Chondrocyte (in vitro differentiated cells): ENCODE measurements at regions not wholly inside any gene's neighbourhood (a gene's known extent, or its start where the extent isn't known, plus 50 kb on each side); places are given as distances from the start of the nearest gene placed in this dataset.

ENCODE experiments used
- DNase-seq: peaks from one replicate; pipeline ENCODE4 v3.0.0; 2021; ENCODE audit warnings: mixed read lengths, low spot score
- H3K27ac Mint-ChIP-seq: one replicate; pipeline ENCODE4 v1.8.0; 2021; ENCODE audit warnings: mild to moderate bottlenecking, moderate library complexity, mixed read lengths; ENCODE audit not compliant: unreplicated experiment
- H3K27me3 Mint-ChIP-seq: 2 replicates; pipeline ENCODE4 v1.8.0; 2021; ENCODE audit warnings: low read depth, mixed read lengths
- H3K36me3 Mint-ChIP-seq: 2 replicates; pipeline ENCODE4 v1.8.0; 2021; ENCODE audit warnings: low read depth, mixed read lengths
- H3K4me1 Mint-ChIP-seq: 2 replicates; pipeline ENCODE4 v1.8.0; 2021; ENCODE audit warnings: low read depth, mild to moderate bottlenecking, mixed read lengths
- H3K4me3 Mint-ChIP-seq: one replicate; pipeline ENCODE4 v1.8.0; 2021; ENCODE audit warnings: mild to moderate bottlenecking, moderate library complexity, mixed read lengths; ENCODE audit not compliant: unreplicated experiment
- H3K9me3 Mint-ChIP-seq: 2 replicates; pipeline ENCODE4 v1.8.0; 2021; ENCODE audit warnings: low read depth, mixed read lengths
- TF ChIP-seq, protein P1 (sequence below): fragments of 200-600 bp; sonication (generic); IDR thresholded peaks from 2 replicates; pipeline ENCODE4 v1.5.0; 2021; ENCODE audit warnings: antibody characterized with exemption, mild to moderate bottlenecking, moderate library complexity

DNA sequence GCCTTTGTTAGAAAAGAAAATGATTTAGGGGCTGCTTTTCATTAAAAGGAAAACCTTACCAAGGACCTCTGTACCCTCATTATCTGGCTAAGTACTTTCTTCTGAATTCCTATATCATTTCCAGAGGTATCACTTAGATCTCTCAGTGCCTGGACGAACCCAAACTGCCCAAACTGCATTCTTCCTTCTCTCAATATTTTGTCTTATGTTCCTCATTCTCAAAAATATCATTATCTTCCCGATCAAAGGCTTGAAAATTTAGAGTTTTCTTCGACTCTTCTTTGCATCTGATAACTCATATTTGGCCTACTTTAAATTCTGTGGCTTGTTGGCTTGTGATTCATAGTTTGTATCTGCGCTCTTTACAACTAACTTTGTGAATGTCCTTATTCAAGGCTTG lies 136.7 kb upstream of the TAF11L2 start:
- no peak overlapping the region for H3K27ac Mint-ChIP-seq

DNA sequence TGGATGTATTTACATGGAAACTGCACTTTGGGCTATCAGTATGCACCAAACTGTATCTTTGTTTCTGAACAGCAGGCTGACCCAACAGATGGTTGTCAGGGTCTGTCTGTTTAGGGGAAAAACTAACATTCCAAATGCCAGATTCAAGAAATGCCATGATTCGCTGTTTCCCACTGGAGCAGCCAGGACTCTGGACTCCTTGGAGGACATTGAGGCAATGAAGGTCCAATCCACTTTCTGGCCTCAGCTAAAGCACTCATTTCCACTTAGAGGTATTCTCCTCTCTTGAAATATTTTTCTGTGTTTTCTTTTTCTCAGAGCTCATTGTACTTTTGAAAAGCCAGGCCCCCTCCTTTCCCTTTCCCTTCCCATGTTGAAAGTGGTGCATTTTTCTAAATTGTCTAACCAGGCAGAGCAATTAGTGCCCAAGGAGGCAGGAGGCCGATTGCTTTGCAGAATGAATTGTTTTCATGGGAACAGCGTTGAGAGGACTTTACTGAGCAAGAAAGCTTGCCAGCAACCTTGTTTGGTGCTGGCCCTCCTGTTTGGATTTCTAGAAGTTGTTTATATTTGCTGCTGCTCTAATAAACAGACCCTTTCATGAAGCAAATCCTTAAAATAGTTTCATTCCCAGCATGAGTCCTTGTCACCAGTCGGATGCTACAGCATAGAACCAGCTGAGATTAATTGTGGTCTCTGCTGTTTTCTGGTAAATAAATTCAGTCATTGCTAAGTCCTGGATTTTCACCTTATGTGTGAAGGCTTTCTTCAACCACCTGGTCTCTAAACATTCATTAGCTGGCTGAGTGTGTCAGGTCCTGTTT lies 132.8 kb upstream of the TAF11L2 start:
- Mint-ChIP-seq H3K4me1 (peaks cover 8% of the 10 kb centered on the region), H3K9me3 (no peaks in the 10 kb centered on the region), H3K27me3 (no peaks in the 10 kb centered on the region), H3K27ac (no peak overlapping the region), H3K4me3 (no peak overlapping the region), H3K36me3 (peaks cover 3% of the 10 kb centered on the region)
- TF ChIP-seq, protein P1, sequence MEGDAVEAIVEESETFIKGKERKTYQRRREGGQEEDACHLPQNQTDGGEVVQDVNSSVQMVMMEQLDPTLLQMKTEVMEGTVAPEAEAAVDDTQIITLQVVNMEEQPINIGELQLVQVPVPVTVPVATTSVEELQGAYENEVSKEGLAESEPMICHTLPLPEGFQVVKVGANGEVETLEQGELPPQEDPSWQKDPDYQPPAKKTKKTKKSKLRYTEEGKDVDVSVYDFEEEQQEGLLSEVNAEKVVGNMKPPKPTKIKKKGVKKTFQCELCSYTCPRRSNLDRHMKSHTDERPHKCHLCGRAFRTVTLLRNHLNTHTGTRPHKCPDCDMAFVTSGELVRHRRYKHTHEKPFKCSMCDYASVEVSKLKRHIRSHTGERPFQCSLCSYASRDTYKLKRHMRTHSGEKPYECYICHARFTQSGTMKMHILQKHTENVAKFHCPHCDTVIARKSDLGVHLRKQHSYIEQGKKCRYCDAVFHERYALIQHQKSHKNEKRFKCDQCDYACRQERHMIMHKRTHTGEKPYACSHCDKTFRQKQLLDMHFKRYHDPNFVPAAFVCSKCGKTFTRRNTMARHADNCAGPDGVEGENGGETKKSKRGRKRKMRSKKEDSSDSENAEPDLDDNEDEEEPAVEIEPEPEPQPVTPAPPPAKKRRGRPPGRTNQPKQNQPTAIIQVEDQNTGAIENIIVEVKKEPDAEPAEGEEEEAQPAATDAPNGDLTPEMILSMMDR: no peak
- no peak for DNase-seq

More for the DNA sequence above, 136.7 kb upstream of the TAF11L2 start:
- TF ChIP-seq, protein P1: no peak
- no peak overlapping the region for H3K4me3 Mint-ChIP-seq
- H3K4me1 Mint-ChIP-seq: peaks cover 17% of the 10 kb centered on the region
- H3K36me3 Mint-ChIP-seq: peaks cover 7% of the 10 kb centered on the region
- H3K27me3 Mint-ChIP-seq: no peaks in the 10 kb centered on the region
- peaks cover 3% of the 10 kb centered on the region for H3K9me3 Mint-ChIP-seq
- no peak for DNase-seq

DNA sequence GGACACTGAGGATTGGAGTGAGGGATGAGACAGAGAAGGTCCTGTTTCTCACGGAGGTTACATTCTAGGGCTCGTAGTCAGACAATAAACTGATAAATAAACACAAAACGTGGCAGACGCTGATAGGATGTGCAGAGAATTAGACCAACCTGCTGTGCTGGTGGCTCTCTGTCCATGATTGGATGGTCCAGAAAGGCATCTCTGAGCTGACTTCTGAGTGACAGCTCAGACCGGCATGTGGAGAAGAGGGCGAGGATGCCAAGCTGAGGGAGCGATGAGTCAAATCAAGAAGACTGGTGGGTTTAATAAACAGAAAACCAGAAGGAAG lies 132.3 kb upstream of the TAF11L2 start:
- peaks cover 3% of the 10 kb centered on the region for H3K36me3 Mint-ChIP-seq
- H3K4me3 Mint-ChIP-seq: no peak overlapping the region
- TF ChIP-seq, protein P1: no peak
- H3K4me1 Mint-ChIP-seq: peaks cover 6% of the 10 kb centered on the region
- DNase-seq: no peak
- H3K9me3 Mint-ChIP-seq: no peaks in the 10 kb centered on the region
- no peak overlapping the region for H3K27ac Mint-ChIP-seq
- H3K27me3 Mint-ChIP-seq: no peaks in the 10 kb centered on the region

DNA sequence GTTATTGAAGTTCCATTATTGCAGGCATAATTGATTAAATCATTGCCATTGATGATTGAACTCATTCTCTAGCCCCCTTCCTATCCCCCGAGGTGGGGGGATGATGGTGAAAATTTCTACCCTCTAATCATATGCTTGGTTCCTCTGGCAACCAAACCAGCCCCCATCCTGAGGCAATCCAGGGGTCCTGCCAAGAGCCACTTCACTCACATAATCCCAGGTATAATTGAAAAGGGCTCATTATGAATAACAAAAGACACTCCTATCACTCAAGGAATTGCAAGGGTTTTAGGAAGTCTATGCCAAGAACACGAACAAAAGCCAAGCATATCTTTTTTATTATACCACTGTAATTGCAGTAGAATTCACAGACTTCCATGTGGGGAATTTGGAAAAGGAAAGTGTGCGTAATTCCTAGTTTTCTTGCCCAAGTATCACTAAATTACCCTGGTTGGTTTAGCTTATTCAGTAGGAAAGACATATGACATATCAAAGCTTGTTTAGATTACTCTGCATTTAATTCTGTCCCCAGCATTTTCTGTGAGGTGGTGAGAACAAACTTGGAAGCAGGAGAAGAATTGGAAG lies 130.7 kb upstream of the TAF11L2 start:
- H3K36me3 Mint-ChIP-seq: peaks cover 3% of the 10 kb centered on the region
- H3K9me3 Mint-ChIP-seq: no peaks in the 10 kb centered on the region
- no peaks in the 10 kb centered on the region for H3K27me3 Mint-ChIP-seq
- no peak for DNase-seq
- H3K4me1 Mint-ChIP-seq: peaks cover 6% of the 10 kb centered on the region
- no peak overlapping the region for H3K4me3 Mint-ChIP-seq
- no peak overlapping the region for H3K27ac Mint-ChIP-seq
- TF ChIP-seq, protein P1: no peak

DNA sequence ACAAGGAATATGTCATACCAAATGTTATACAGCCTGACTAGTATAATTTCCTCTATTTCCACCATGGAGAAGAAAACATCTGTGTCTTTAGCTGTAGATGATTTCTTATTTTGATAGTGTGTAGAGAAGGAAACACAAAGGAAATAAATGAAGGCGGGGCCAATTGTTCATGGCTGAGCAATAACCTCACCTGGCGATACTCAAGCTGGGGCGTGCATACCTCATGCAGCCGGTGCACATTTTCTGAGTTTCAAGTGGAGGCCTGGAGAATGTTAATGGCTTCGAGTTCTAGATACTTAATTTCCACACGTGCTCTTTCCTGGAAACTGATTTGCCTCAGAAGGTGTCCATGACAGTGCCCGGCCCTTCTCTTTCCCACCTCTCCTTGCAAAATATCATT lies 127.4 kb upstream of the TAF11L2 start:
- TF ChIP-seq, protein P1: no peak
- Mint-ChIP-seq H3K27me3 (no peaks in the 10 kb centered on the region), H3K9me3 (no peaks in the 10 kb centered on the region), H3K27ac (no peak overlapping the region), H3K4me1 (peaks cover 2% of the 10 kb centered on the region), H3K36me3 (peaks cover 3% of the 10 kb centered on the region), H3K4me3 (no peak overlapping the region)
- no peak for DNase-seq
